OCI-LY7 (cell line): ENCODE measurements at regions not wholly inside any gene's neighbourhood (a gene's known extent, or its start where the extent isn't known, plus 50 kb on each side); places are given as distances from the start of the nearest gene placed in this dataset.

Source experiments
- BruUV-seq: library from RNA; stranded (reverse); fragments of 400-500 nt; replicated peaks from 2 replicates; lab custom pipeline; 2021; lab: Mats Ljungman, UMichigan
- CTCF ChIA-PET: fragments of 300-600 bp; sonication (Branson Sonifier 250); formaldehyde crosslinking; loops from one replicate; lab custom pipeline; 2022; ENCODE audit warnings: antibody characterized with exemption; ENCODE audit not compliant: unreplicated experiment; lab: Charles Lee
- POLR2A ChIA-PET: fragments of 300-600 bp; sonication (Branson Sonifier 250); formaldehyde crosslinking; loops from one replicate; lab custom pipeline; 2022; ENCODE audit warnings: antibody characterized with exemption; lab: Charles Lee
- DNase-seq: peaks from one replicate; pipeline ENCODE4 v3.0.0-alpha.2; 2015; ENCODE audit warnings: low spot score
- H2AFZ ChIP-seq: fragments of 200-600 bp; sonication (generic), shearing (Covaris generic); 2 replicates; pipeline ENCODE4 v1.6.1; 2014; ENCODE audit warnings: mild to moderate bottlenecking, antibody characterized with exemption, low read length, moderate library complexity
- H3K27ac ChIP-seq: fragments of 200-600 bp; sonication (generic); 2 replicates; pipeline ENCODE4 v1.5.1; 2014; ENCODE audit warnings: mixed run types, low read depth, mild to moderate bottlenecking, moderate library complexity, low read length, inconsistent platforms; ENCODE audit not compliant: poor library complexity, severe bottlenecking
- H3K36me3 ChIP-seq: fragments of 200-600 bp; sonication (generic); 2 replicates; pipeline ENCODE4 v1.6.1; 2014; ENCODE audit warnings: mild to moderate bottlenecking, antibody characterized with exemption, low read length, moderate library complexity, mixed read lengths; ENCODE audit not compliant: insufficient read depth
- H3K4me1 ChIP-seq: fragments of 200-600 bp; sonication (generic); 2 replicates; pipeline ENCODE4 v1.5.1; 2014; ENCODE audit warnings: mild to moderate bottlenecking, low read length; ENCODE audit not compliant: insufficient read depth, poor library complexity, severe bottlenecking
- H3K4me2 ChIP-seq: fragments of 200-600 bp; sonication (generic); 2 replicates; pipeline ENCODE4 v1.6.1; 2014; ENCODE audit warnings: mild to moderate bottlenecking, low read length
- H3K4me3 ChIP-seq: fragments of 200-600 bp; sonication (generic); 2 replicates; pipeline ENCODE4 v1.5.1; 2014; ENCODE audit warnings: mild to moderate bottlenecking, low read depth, low read length; ENCODE audit not compliant: poor library complexity, severe bottlenecking
- H3K79me2 ChIP-seq: fragments of 200-600 bp; sonication (generic); 2 replicates; pipeline ENCODE4 v1.6.1; 2016; ENCODE audit warnings: low read depth, mild to moderate bottlenecking, low read length, moderate library complexity, mixed read lengths; ENCODE audit not compliant: insufficient read depth
- H3K9me2 ChIP-seq: fragments of 200-600 bp; sonication (generic); 2 replicates; pipeline ENCODE4 v1.6.1; 2016; ENCODE audit warnings: mild to moderate bottlenecking, low read length, mixed read lengths; ENCODE audit not compliant: insufficient read depth
- H3K9me3 ChIP-seq: fragments of 200-600 bp; sonication (generic); 2 replicates; pipeline ENCODE4 v1.6.1; 2014; ENCODE audit warnings: mild to moderate bottlenecking, mixed run types, low read length, mixed read lengths
- H4K20me1 ChIP-seq: fragments of 200-600 bp; sonication (generic); 2 replicates; pipeline ENCODE4 v1.6.1; 2014; ENCODE audit warnings: mild to moderate bottlenecking, antibody characterized with exemption, low read length, moderate library complexity, mixed read lengths; ENCODE audit not compliant: insufficient read depth
- EZH2phosphoT487 ChIP-seq: fragments of 200-600 bp; sonication (generic); IDR thresholded peaks from 2 replicates; pipeline ENCODE4 v1.6.1; 2018; ENCODE audit warnings: low read depth, borderline replicate concordance, mild to moderate bottlenecking, mixed run types, antibody characterized with exemption, low read length, moderate library complexity, mixed read lengths
- intact Hi-C: fragments of 100-400 bp; cut with micrococcal nuclease; formaldehyde crosslinking; loops from one replicate; pipeline ENCODE4 v1.10.0; 2022; ENCODE audit not compliant: unreplicated experiment
- TF ChIP-seq, protein P1 (sequence below): fragments of 200-600 bp; sonication (generic); conservative IDR thresholded peaks from 2 replicates; pipeline ENCODE4 v1.5.1; 2014; ENCODE audit warnings: mild to moderate bottlenecking, antibody characterized with exemption, low read length, moderate library complexity, mixed read lengths

DNA sequence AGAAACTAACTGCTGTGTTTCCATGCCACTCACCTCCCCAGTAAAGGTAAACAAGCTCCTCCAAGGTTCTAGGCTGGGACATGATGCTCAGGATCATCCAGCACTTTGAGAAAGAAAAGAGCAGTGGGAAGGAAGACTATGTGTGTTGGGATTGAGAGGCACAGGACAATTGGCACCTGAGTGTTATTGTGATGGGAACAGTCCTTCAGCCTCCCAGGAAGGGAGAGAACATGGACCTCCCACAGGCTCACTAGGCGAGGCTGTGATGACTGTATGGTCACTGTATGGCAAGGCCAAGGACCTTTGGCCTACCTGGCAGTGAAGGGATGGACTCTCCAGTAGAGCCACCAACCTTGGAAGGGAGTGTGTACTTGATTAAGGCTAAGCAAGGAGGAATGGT lies 123.2 kb upstream of the UNC5B start:
- no peak overlapping the region for H3K4me2 ChIP-seq
- no peaks in the 10 kb centered on the region for H3K9me2 ChIP-seq
- H3K9me3 ChIP-seq = no peaks in the 10 kb centered on the region
- H3K79me2 ChIP-seq = no peaks in the 10 kb centered on the region
- CTCF ChIA-PET = no interaction called here
- no peaks in the 10 kb centered on the region for H4K20me1 ChIP-seq
- TF ChIP-seq, protein P1, sequence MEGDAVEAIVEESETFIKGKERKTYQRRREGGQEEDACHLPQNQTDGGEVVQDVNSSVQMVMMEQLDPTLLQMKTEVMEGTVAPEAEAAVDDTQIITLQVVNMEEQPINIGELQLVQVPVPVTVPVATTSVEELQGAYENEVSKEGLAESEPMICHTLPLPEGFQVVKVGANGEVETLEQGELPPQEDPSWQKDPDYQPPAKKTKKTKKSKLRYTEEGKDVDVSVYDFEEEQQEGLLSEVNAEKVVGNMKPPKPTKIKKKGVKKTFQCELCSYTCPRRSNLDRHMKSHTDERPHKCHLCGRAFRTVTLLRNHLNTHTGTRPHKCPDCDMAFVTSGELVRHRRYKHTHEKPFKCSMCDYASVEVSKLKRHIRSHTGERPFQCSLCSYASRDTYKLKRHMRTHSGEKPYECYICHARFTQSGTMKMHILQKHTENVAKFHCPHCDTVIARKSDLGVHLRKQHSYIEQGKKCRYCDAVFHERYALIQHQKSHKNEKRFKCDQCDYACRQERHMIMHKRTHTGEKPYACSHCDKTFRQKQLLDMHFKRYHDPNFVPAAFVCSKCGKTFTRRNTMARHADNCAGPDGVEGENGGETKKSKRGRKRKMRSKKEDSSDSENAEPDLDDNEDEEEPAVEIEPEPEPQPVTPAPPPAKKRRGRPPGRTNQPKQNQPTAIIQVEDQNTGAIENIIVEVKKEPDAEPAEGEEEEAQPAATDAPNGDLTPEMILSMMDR = no peak
- TF ChIP-seq EZH2phosphoT487 = no peak
- DNase-seq = no peak
- POLR2A ChIA-PET = no interaction called here
- intact Hi-C loops = no loop called here
- H2AFZ ChIP-seq = no peak overlapping the region
- H3K4me3 ChIP-seq = no peak overlapping the region
- no peak overlapping the region for H3K27ac ChIP-seq
- H3K4me1 ChIP-seq = no peaks in the 10 kb centered on the region
- BruUV-seq = no TSS peak
- no peaks in the 10 kb centered on the region for H3K36me3 ChIP-seq

DNA sequence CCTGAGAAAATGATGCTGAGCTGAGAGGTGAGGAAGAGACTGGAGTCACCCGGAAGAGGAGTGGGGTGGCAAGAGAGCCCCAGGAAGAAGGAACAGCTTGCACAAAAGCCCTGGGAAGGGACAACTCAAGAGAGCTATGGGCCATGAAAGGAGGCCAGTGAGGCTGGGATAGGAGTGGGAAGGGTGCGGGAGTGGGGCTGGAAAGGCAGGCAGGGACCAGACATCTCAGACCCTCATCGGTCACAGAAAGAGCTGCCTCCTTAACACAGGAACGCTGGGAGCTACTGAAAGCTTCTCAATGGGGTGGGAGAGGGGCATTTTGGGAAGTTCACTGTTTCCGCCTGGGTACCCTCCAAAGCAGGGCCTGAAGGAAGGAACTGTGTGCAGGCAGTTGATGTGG lies 122.0 kb upstream of the UNC5B start:
- Histone ChIP-seq H3K36me3 (no peaks in the 10 kb centered on the region), H3K4me2 (no peak overlapping the region), H2AFZ (no peak overlapping the region), H4K20me1 (no peaks in the 10 kb centered on the region), H3K9me3 (no peaks in the 10 kb centered on the region), H3K27ac (no peak overlapping the region), H3K79me2 (no peaks in the 10 kb centered on the region), H3K4me3 (no peak overlapping the region), H3K9me2 (no peaks in the 10 kb centered on the region; the same call in 1 of the 2 replicates), H3K4me1 (no peaks in the 10 kb centered on the region)
- no TSS peak for BruUV-seq
- TF ChIP-seq EZH2phosphoT487 = no peak
- TF ChIP-seq, protein P1 = no peak
- ChIA-PET POLR2A (no interaction called here), CTCF (interaction anchor here (0.5 kb wide), 1 partner anchor 23 kb away, joined by 3 read pairs; no protein-coding TSS in a partner anchor)
- DNase-seq = no peak
- intact Hi-C loops = no loop called here

DNA sequence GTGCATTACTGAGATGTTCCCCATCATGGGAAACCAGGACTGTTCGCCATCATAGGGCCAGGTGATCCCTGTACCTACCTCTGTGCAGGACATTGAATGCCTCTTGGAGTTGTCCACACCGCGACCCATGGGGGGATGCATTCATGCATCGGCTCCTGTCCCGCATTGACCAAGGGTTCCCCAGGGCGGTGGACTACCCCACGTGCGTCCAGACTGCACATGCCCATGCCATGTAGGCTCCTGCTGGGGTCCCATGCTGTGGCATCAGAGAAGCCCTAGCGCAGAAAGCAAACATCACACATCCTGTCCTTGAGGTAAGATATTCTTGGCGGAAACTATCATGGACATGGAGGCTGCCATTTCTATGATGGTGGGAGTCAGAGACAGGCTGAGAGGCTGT lies 121.6 kb upstream of the UNC5B start:
- Histone ChIP-seq H3K27ac (no peak overlapping the region), H3K36me3 (no peaks in the 10 kb centered on the region), H3K4me3 (no peak overlapping the region), H4K20me1 (no peaks in the 10 kb centered on the region), H3K9me2 (no peaks in the 10 kb centered on the region; the same call in 1 of the 2 replicates), H2AFZ (no peak overlapping the region), H3K4me2 (no peak overlapping the region), H3K79me2 (no peaks in the 10 kb centered on the region), H3K9me3 (no peaks in the 10 kb centered on the region), H3K4me1 (no peaks in the 10 kb centered on the region)
- ChIA-PET CTCF (interaction anchor here (0.5 kb wide), 1 partner anchor 22 kb away, joined by 3 read pairs; no protein-coding TSS in a partner anchor), POLR2A (no interaction called here)
- DNase-seq = no peak
- no TSS peak for BruUV-seq
- no peak for TF ChIP-seq EZH2phosphoT487
- TF ChIP-seq, protein P1 = no peak
- intact Hi-C loops = no loop called here
